ENCODE measurements at regions not wholly inside any gene's neighbourhood (a gene's known extent, or its start where the extent isn't known, plus 50 kb on each side); places are given as distances from the start of the nearest gene placed in this dataset.
"Not testable (repeated sequence)": the region's sequence is repeated elsewhere in the genome, so short reads cannot be mapped to it uniquely, and the experiment has no call there.

DNA sequence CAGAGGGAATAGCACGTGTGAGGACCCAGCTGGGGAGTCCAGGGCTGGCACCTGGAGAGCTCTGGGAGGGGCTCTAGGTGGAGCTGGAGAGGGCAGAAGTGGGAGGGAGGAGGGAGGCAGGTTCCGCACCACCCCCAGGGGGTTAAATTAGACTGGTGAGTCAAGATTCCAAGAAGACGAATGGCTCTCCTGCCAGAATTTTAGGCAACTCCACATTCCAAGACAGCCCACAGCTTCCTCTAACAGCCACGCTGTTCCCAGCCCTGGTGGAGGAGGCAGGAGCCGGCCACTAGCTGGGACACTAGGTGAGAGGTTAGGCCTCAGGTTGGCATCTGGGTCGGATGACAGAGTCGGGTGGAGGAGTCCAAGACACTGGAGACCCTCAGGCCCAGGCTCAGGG is 60.2 kb downstream of the TFAP2C start:
- DNase-seq (ENCODE audit: extremely low read depth in 1 of 2, low read depth in 1 of 2): no peak

DNA sequence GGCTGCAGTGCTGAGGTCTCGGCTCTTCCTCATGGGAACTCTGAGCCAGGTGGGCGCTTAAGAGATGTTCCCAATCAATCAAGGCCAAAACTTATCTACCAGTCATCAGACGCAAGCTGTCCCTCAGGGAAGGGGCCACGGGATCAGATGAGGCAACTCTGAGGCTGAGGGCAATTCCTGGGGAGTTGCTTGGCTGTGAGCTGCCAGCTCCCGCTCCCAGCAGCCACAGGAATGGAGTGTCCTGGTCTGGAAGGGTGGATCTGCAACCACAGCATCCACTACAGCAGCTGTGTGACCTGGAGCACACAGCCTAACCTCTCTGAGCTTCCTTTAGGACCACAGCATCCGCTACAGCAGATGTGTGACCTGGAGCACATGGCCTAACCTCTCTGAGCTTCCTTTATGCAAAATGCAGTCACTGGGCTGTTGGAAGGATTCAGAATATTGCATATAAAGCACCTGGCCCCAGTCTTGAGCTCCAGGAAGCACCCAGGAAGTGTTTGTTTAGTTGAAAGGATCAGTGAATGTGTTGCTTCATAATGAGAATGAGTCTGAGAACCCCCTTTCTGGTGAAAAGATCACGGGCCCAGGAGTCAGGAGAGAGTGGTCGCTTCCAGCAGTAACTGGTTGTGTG is 60.9 kb downstream of the TFAP2C start:
- no peak for DNase-seq (ENCODE audit: extremely low read depth in 1 of 2, low read depth in 1 of 2)

DNA sequence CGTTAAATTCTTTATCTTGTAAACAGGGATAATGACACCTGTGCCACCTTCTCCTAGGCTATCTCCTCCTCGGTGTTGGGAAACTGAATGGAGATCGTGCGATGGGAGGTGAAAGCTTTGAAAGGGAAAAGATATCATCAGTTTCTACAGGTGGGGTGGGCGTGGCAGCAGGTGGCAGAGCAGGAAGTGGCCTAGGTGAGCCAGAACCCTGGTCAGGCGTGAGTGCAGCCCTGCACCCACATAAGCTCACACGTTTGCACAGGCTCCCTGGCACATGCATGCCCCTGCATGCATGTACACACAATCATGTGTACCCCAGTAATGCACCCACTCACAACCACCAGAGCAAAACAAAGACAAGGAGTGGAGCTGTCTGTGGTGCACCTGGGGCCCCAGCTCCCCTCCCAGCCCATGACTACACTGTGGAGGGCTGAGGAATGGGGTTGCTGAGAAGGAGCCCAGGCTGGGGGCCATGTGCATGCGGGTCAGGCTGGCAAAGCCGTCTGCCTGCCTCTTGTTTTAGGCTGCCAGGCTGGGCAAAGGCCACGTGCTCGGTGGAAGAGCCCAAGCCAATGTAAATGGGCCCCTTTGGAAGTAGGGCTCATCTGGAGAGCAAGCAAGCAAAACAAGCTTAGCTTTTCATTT is 61.5 kb downstream of the TFAP2C start:
- no peak for DNase-seq (ENCODE audit: extremely low read depth in 1 of 2, low read depth in 1 of 2)

DNA sequence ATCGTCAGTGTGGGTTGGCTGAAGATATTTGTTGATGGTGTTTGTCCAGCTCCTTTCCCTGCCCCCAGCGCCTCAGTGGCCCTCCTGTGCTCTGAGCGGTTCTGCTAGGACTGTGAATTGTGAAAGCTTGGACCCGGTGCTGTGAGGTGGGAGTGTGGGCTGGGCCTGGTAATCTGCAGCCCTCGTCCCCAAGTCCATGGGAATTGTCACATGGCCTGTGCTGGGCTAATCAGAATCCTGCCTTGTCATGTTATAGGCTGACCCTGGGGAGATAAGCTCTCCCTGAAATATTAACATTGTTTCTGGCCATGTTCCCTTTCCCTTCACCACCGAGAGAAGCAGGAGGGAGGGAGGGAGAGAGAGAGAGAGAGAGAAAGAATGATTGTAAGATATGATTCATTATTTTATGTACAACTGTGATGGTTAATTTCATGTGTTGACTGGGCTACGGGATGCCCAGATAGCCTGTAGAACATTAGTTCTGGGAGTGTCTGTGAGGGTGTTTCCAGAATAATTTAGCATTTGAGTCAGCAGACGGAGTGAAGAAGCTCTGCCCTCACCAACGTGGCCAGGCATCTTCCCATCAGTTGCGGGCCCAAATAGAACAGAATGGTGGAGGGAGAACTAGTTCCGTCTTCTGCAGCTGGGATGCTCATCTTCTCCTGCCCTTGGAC is 62.4 kb downstream of the TFAP2C start:
- no peak for DNase-seq (ENCODE audit: extremely low read depth in 1 of 2, low read depth in 1 of 2)

DNA sequence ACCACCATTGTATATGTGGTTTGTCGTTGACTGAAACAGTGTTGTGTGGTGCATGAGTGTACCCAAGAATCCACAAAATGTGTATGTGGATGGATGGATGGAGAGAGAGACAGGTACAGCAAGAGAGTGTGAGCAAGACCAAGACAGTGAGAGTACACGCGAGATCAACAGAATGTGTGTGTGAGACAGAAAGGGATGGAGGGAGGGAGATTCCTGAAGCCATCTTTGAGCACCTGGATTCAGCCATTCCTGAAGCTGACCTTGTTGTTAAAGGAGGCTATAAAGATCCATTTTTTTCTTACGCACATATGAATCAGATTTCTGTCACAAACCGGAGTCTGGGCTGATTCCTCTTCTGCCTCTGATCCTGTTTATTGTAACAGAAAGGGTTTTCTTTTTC is 64.1 kb downstream of the TFAP2C start:
- no peak for DNase-seq (ENCODE audit: extremely low read depth in 1 of 2, low read depth in 1 of 2)

DNA sequence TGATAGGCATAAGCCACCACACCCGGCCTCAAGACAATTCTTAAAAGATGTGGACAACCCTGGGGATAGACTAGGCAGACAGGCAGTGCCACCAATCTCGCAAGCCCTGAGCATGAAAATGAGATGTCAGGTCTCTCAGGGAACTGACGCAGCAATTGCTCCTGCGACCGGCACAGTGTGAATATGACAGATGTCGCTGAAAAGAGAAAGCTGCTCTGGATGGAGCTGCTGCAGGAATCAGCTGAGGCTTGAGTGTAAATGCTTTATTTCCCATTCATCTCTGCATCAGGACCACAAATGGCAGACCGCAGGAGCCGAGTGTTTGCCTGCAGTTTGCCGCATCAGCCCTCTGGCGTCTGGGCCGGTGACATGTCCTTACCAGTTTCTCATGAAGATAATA is 68.4 kb downstream of the TFAP2C start:
- DNase-seq (ENCODE audit: extremely low read depth in 1 of 2, low read depth in 1 of 2): no peak

DNA sequence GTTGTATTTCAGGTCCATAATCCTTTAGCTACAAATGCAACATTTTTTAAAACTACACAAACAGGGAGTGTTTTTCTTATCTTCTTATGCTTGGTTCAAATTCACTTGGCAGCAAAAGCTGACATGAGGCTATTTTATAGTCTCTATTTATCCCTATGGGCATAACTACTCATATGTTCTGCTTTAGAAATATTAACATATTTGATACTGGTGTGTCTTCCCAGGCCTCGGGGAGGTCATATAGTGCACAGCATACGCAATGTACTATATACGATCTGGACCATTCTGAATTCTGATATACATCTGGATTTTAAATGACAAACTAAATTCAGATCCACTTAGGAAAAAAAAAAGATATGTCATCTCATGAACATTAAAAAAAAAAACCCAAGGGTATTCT is 69.2 kb downstream of the TFAP2C start:
- no peak for DNase-seq (ENCODE audit: extremely low read depth in 1 of 2, low read depth in 1 of 2)

DNA sequence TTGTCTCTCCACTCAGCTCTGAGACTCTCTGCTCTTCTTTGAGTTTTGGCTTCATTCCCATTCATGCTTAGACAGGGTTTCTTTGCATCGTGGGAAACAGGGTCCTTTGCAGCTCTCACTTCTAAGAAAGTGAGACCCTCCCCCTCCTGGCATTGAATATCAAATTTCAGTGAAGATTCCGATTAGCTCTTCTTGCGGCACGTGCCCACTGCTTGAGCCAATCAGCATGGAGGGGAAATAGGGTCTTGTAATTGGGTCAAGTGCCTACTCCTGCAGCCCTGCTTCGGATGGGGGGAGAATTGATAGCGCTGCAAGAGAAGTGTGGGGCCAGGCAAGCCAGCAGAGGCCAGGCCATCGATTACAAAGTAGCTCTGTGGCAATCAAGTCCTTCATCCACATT is 69.6 kb downstream of the TFAP2C start:
- no peak for DNase-seq (ENCODE audit: extremely low read depth in 1 of 2, low read depth in 1 of 2)

DNA sequence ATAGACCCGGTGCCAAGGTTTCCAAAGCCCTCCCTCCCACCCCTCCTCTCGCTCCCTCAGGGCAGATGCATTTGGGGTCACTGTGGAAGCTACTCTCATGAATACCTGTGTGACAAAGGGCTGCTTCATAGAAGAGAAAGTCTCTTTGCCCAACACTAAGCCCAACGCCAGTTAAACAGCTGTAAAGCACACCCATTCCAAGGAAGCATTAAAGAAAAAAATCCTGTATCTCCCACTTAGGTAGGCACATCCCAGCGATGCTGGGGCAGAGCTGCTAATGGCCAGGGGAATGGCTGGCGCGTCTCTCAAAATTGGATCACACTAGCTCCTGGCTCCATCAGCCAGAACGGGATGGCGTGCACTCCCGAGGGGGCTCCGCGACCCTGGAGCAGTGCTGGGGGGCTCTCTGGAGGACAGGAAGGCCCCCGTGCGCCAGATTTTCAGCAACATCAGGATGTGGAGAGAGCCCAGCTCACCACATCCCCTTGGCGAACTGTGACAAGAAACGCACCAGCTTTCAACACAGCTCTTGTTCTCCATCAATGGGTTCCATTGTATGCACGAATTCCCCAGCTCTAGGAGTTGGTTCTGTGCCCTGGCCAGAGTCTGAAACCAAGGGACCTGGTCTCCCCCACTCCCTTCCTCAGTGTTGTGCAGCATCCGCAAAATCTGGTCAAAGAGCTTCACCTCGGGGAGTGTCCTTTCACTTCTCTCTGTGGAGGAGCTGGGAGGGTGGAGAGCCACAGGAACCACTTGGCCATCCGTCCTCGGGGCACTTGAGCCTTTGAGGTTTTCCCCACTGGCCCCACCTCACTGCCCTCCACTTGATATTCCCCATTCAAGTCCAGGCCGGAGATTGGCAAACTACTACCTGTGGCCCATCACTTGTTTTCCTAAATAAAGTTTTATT is 74.1 kb downstream of the TFAP2C start:
- DNase-seq (ENCODE audit: extremely low read depth in 1 of 2, low read depth in 1 of 2): no peak

DNA sequence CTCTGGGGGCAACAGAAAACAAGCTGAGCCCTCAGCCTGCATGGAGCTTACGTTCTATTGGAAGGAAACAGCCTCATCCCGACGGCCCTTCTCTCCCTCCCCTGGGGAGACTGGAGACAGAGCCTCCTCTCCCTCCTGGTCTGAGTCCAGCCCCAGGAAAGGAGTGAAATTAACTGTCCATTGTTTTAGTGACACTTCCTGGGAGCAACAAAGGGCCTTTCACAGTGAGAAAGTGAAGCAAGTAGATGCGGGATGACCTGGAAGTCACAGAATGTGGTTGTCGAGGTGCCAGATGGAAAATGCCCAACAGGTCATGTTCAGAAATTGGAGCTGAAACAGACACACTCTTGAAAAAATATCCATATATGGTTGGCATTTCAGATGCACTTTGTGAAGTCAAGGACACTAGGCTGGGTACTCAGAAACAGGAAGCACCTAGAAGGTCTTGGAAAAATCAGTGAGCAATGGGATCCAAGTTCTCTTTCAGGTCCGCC is 77.8 kb downstream of the TFAP2C start:
- DNase-seq (ENCODE audit: extremely low read depth in 1 of 2, low read depth in 1 of 2): no peak

DNA sequence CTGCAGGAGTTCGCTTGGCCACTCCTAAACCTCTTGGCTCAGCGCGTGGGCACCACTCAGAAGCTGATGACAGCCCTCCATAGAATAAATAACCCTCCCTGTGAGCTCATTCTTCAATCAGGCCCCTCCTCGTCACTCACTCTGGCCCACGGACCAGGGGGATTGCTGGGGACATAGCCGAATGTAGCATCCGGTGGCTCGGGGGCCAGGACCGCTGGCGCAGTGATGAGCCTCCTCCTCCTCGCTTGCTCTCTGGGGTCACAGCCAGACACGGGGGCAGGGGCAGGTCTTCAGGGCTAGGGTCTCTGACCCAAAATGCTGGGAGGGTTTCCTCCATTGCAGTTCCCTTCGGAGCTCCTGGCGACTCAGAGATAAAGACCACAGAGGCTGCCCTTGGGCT is 79.9 kb downstream of the TFAP2C start:
- no peak for DNase-seq (ENCODE audit: extremely low read depth in 1 of 2, low read depth in 1 of 2)

DNA sequence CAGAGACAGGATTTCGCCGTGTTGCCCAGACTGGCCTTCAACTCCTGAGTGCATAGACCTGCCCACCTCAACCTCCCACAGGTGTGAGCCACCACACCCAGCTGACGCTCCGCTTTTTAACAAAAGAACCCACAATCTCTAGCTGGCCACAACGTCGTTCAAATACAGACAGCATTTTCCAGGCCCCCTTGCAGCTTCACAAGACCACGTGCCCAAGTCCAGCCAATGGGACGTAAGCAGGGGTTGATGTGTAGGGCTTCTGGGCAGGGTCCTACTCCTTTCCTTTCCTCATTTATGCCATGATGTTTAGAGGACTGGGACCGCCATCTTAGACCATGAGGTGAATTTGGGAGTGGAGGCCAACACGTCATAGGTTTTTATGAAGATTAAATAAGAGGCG is 81.0 kb downstream of the TFAP2C start:
- DNase-seq (ENCODE audit: extremely low read depth in 1 of 2, low read depth in 1 of 2): no peak

DNA sequence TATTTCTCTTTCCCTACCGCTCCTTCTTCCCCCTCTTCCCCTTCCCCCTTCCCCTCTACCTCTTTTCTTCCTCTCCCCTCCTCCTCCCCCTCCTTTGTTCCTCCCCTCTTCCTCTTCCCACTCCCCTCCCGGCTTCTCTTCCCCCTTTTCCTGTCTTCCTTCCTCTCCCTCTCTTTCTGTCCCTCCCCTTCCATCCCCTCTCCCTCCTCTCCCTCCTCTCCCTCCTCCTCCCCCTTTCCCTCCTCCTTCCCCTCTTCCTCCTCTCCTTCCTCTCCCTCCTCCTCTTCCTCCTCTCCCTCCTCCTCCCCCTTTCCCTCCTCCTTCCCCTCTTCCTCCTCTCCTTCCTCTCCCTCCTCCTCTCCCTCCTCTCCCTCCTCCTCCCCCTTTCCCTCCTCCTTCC is 81.5 kb downstream of the TFAP2C start:
- not testable (repeated sequence) for DNase-seq (ENCODE audit: extremely low read depth in 1 of 2, low read depth in 1 of 2)

DNA sequence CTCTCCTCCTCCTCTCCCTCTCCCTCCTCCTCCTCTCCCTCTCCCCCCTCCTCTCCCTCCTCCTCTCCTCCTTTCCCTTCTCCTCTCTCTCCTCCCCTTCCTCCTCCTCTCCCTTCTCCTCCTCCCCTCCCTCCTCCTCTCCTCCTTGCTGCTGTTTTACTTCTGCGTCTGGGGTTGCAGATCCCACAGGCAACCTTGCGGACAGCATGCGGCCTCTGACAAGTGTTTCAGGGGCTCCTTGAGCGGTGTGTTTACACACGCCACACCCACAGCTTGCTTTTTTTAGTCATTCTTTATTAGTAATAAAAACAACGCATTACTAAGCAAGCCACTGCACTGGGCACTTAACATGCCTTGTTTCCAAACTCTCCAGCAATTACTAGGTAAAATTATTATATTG is 81.9 kb downstream of the TFAP2C start:
- no peak for DNase-seq (ENCODE audit: extremely low read depth in 1 of 2, low read depth in 1 of 2)

DNA sequence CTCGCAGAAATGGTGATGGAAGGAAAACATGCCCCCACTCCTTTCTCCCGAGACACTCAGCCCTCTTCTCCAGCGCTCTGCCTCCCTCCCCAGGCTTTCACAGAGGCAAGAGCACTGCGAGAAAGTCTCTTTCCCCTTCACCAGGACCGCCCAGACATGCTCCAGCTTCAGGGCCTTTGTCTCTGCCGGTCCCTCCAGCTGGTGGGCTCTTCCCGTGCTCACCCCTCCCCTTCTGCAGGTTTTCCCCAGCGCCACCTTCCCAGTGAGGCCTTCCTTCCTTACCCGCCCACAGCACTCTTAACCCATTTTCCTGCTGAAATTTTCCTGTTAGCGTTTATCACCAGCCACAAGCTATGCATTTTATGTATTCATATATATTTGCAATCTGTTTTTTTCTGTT is 86.2 kb downstream of the TFAP2C start:
- DNase-seq (ENCODE audit: extremely low read depth in 1 of 2, low read depth in 1 of 2): no peak

DNA sequence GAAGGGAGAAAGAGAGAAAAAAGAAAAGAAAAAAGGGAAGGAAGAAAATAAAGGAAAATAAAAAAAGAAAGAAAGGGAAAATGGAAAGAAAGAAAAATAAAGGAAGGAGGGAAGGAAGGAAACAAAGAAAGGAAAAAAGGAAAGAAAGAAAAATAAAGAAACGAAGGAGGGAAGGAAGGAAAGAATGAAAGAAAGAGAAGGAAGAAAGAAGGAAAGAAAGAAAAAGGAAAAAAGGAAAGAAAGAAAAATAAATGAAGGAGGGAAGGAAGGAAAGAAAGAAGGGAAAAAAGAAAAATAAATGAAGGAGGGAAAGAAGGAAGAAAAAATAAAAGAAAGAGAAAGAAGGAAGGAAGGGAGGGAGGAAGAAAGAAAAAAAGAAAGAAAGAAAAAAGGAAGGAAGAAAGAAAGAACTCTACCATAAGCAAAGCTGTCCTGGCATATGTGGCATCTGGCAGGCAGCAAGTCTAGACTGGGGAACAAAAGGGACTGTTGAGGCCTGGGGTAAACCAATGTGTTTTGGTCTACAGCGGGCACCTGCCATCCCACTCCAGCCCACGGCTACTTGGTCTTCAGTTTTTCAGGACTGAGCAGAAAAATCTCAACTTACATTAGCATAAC is 86.9 kb downstream of the TFAP2C start:
- no peak for DNase-seq (ENCODE audit: extremely low read depth in 1 of 2, low read depth in 1 of 2)

DNA sequence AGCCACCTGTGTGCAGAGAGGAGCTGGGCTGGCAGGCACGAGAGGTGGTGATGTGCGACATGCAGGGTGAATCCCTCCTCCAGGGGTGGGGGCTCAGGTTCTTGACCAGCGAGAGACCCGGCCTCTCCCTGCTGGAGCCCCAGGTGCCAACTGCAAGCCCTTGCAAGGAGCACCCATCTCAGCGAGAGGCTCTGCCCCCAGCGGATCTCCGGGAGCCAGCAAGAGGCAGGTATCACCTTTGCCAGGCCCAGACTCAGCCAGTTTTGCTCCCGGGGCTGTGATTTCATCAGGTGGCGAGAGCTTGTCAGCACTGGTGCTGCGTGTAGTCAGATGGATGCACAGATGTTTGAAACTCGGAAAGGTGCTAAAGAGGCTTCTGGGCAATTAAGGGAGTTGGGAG is 87.7 kb downstream of the TFAP2C start:
- no peak for DNase-seq (ENCODE audit: extremely low read depth in 1 of 2, low read depth in 1 of 2)

DNA sequence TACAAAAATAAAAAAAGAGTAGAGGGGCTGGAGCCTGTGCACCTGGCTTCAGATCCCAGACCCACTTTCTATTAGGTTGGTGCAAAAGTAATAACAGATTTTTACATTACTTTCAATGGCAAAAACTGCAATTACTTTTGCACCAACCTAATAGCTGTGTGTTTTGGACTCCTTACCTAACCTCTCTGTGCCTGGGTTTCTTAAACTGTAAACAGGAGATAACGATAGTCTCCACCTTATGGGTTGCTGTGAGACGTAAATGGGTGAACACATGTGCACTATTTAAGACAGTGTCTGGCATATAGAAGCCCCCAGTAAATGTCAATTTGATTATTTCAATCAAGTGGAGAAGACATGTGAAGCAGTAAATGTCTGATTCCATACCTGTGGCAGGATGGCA is 89.7 kb downstream of the TFAP2C start:
- no peak for DNase-seq (ENCODE audit: extremely low read depth in 1 of 2, low read depth in 1 of 2)

DNA sequence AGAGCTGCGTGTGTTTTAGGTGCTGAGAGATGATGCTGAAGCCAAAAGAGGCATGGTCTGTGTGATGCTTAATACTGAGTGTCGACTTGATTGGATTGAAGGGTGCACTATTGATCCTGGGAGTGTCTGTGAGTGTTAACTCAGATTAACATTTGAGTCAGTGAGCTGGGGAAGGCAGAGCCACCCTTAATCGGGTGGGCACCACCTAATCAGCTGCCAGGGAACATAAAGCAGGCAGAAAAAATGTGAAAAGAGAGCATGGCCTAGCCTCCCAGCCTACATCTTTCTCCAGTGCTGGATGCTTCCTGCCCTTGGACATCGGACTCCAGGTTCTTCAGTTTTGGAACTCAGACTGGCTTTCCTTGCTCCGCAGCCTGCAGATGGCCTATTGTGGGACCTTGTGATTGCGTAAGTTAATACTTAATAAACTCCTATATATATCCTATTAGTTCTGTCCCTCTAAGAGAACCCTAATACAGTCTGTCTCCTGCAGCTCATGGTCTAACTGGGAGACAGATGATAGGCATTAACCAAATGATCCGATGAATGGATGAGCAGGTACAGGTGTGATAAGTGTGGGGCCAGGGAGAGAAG is 91.6 kb downstream of the TFAP2C start:
- DNase-seq (ENCODE audit: extremely low read depth in 1 of 2, low read depth in 1 of 2): no peak

DNA sequence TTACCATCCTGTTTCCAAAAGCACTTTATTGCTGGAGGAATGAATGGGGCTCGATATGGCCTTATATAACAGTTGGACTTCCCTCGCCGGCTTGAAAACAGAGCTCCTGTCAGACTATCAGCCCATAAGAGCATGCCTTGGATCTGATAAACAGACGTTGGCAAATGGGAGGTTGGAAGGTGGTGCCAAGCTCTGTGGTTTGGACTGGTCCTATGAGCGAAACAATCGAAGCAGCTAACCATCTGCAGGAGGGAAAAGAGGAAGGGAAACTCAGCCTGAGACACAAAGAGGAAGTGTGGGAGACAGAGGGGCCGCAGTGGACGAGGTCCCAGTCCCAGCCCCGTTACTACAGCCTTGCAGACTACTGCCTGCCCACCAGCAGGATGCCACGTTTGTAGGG is 92.9 kb downstream of the TFAP2C start:
- no peak for DNase-seq (ENCODE audit: extremely low read depth in 1 of 2, low read depth in 1 of 2)

Measured in stimulated activated CD8-positive, alpha-beta memory T cell treated with anti-CD3 and anti-CD28 coated beads, Interleukin-7, amount 100 ng/mL, for 48 hours (primary cell).